Thyroid gland (tissue), 4 donors: ENCODE measurements at regions not wholly inside any gene's neighbourhood (a gene's known extent, or its start where the extent isn't known, plus 50 kb on each side); places are given as distances from the start of the nearest gene placed in this dataset.

ENCODE experiments used
- DNase-seq, 2 donors: peaks; one replicate each; pipeline ENCODE4 v3.0.0-alpha.2; 2019
- H3K27ac ChIP-seq, 3 donors: fragments of 200-600 bp; sonication (generic); 1 replicate in 2 of 3; 2 replicates in 1 of 3; pipeline ENCODE4 v1.5.1; 2016 to 2019; ENCODE audit warnings: mild to moderate bottlenecking in 1 of 3, moderate library complexity in 1 of 3
- H3K27me3 ChIP-seq: fragments of 200-600 bp; sonication (generic); one replicate; pipeline ENCODE4 v1.5.1; 2019
- H3K36me3 ChIP-seq, 2 donors: fragments of 200-600 bp; sonication (generic); one replicate each; pipeline ENCODE4 v1.5.1; 2016 to 2019
- H3K4me1 ChIP-seq, 2 donors: fragments of 200-600 bp; sonication (generic); one replicate each; pipeline ENCODE4 v1.5.1; 2017 to 2019
- H3K4me3 ChIP-seq, 3 donors: fragments of 200-600 bp; sonication (generic); replicated peaks in 1 of 3; 1 replicate in 2 of 3; 2 replicates in 1 of 3; pipeline ENCODE4 v1.5.1; 2016; ENCODE audit warnings: mild to moderate bottlenecking in 1 of 3
- H3K9me3 ChIP-seq: fragments of 200-600 bp; sonication (generic); one replicate; pipeline ENCODE4 v1.5.1; 2017
- POLR2A ChIP-seq, 2 donors: fragments of 450-650 bp; IDR thresholded peaks; one replicate each; pipeline ENCODE4 v1.6.1; 2017; ENCODE audit warnings: antibody characterized with exemption in 2 of 2, mild to moderate bottlenecking in 2 of 2, moderate library complexity in 1 of 2
- WGBS, 2 donors: methylation state at CpG; one replicate each; pipeline ENCODE4 v1.1.5; 2017; 5-methylcytosine and 5-hydroxymethylcytosine counted together
- intact Hi-C: fragments of 100-400 bp; cut with DNase I; formaldehyde crosslinking; loops from one replicate; pipeline ENCODE4 v1.15.1; 2023
- TF ChIP-seq, protein P1 (sequence below), 6 experiments: fragments of 200-600 bp in 3 of 6; fragments of 450-650 bp in 3 of 6; sonication (generic) in 3 of 6; IDR thresholded peaks; one replicate each; pipeline ENCODE4 v1.5.1; 2016 to 2019; ENCODE audit warnings: antibody characterized with exemption in 6 of 6, mild to moderate bottlenecking in 2 of 6, inconsistent platforms in 1 of 6, moderate library complexity in 1 of 6

DNA sequence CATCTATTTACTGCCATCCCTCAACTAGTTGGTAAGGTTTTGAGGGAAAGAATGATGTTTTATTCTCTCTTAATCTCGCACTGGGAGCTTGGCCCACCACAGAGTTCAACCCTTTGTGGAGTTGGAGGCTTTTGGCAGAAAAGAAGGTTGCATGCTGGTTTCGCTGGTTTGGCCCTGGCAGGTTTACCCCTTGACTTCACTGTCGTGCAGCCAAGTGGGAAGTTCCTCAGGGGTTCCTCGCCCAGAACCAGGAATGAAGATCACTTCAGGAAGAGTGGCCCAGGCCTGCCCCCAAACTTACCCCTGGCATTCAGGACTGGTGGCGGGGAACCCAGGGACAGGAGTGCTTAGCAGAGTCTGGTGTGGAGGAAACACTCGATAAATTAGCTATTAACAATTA, 103.1 kb upstream of the LYZL2 start:
- H3K9me3 ChIP-seq: no peaks in the 10 kb centered on the region
- 84 to 87% methylated on average over 6 of the region's 6 CpGs for WGBS, 2 donors
- H3K36me3 ChIP-seq: no peaks in the 10 kb centered on the region
- DNase-seq: no peak
- intact Hi-C loops: no loop called here
- H3K27ac ChIP-seq: no peak overlapping the region
- no peaks in the 10 kb centered on the region for H3K4me1 ChIP-seq
- H3K27me3 ChIP-seq: no peaks in the 10 kb centered on the region
- H3K4me3 ChIP-seq: no peak overlapping the region
- TF ChIP-seq, protein P1, sequence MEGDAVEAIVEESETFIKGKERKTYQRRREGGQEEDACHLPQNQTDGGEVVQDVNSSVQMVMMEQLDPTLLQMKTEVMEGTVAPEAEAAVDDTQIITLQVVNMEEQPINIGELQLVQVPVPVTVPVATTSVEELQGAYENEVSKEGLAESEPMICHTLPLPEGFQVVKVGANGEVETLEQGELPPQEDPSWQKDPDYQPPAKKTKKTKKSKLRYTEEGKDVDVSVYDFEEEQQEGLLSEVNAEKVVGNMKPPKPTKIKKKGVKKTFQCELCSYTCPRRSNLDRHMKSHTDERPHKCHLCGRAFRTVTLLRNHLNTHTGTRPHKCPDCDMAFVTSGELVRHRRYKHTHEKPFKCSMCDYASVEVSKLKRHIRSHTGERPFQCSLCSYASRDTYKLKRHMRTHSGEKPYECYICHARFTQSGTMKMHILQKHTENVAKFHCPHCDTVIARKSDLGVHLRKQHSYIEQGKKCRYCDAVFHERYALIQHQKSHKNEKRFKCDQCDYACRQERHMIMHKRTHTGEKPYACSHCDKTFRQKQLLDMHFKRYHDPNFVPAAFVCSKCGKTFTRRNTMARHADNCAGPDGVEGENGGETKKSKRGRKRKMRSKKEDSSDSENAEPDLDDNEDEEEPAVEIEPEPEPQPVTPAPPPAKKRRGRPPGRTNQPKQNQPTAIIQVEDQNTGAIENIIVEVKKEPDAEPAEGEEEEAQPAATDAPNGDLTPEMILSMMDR (IDR thresholded peaks at IDR 0.05): no peak
- no peak for TF ChIP-seq POLR2A (IDR thresholded peaks at IDR 0.05)

DNA sequence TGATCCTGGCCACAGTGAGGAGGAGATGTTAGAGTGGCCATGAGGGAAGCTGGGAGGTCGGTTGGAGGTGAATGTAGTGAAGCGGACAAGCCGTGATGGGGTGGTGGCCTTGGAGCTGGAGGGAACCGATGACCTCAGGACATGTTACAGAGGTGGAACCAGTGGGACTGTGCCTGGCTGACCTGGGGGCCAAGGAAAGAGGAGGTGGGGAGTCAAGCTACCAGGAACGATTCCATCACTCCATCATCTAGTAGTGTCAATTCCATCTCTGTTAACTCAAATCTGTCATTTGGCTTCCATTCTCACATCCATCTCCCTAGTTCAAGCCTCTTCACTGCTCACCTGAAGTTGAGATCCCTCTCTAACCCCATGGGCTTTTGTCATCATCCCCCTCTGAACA, 102.4 kb upstream of the LYZL2 start:
- no peaks in the 10 kb centered on the region for H3K9me3 ChIP-seq
- H3K4me1 ChIP-seq: no peaks in the 10 kb centered on the region
- TF ChIP-seq POLR2A (IDR thresholded peaks at IDR 0.05): no peak
- TF ChIP-seq, protein P1 (IDR thresholded peaks at IDR 0.05): no peak
- H3K36me3 ChIP-seq: no peaks in the 10 kb centered on the region
- H3K27ac ChIP-seq: no peak overlapping the region
- H3K4me3 ChIP-seq: no peak overlapping the region
- whole genome bisulfite sequencing, 2 donors: 96 to 97% methylated on average over 5 of the region's 5 CpGs
- intact Hi-C loops: no loop called here
- no peaks in the 10 kb centered on the region for H3K27me3 ChIP-seq
- no peak for DNase-seq

DNA sequence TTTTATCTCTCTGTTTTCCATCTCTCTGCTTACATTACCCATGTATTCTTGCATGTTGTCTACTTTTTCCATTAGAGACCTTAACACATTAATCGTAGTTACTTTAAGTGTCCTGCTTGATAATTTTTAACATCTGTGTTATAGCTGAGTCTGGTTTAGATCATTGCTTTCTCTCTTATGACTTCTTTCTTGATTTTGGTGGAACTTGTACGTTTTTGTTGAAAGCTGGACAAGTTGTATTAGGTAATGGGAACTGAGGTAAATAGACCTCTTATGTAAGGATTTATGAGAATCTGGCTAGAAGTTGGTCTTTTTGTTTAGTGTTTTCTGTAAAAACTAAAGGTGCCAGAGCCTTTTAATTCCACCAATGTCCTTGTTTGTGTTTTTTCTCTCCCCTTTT, 100.8 kb upstream of the LYZL2 start:
- WGBS, 2 donors: 84 to 85% methylated on average over 2 of the region's 2 CpGs
- Histone ChIP-seq H3K27ac (no peak overlapping the region), H3K9me3 (no peaks in the 10 kb centered on the region), H3K4me1 (no peaks in the 10 kb centered on the region), H3K36me3 (no peaks in the 10 kb centered on the region), H3K4me3 (no peak overlapping the region), H3K27me3 (no peaks in the 10 kb centered on the region)
- TF ChIP-seq, protein P1 (IDR thresholded peaks at IDR 0.05): no peak
- no peak for TF ChIP-seq POLR2A (IDR thresholded peaks at IDR 0.05)
- intact Hi-C loops: no loop called here
- DNase-seq: no peak

DNA sequence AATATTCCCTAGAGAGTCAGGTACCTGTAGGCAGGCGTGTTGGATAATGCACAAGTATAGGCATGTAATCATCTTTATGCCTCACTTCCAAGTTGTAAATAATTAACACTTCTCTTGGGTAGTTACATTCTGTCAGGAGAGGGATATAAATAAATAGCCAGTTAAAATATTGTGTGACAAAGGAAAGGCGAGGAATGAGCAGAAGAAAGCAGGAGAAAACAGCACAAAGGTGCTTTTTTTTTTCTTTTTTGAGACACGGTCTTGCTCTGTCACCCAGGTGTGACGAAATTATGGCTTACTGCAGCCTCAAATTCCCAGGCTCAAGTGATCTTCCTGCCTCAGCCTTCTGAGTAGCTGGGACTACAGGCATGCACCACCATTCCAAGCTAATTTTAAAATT, 99.2 kb upstream of the LYZL2 start:
- Histone ChIP-seq H3K27me3 (no peaks in the 10 kb centered on the region), H3K27ac (no peak overlapping the region), H3K36me3 (no peaks in the 10 kb centered on the region), H3K4me3 (no peak overlapping the region), H3K4me1 (no peaks in the 10 kb centered on the region), H3K9me3 (no peaks in the 10 kb centered on the region)
- 56 to 62% methylated on average over 4 of the region's 4 CpGs for WGBS, 2 donors
- TF ChIP-seq, protein P1 (IDR thresholded peaks at IDR 0.05): no peak
- no peak for TF ChIP-seq POLR2A (IDR thresholded peaks at IDR 0.05)
- DNase-seq: no peak
- intact Hi-C loops: loop anchor here (10.0 kb wide), 1 partner anchor 736 kb away; no protein-coding TSS in a partner anchor

DNA sequence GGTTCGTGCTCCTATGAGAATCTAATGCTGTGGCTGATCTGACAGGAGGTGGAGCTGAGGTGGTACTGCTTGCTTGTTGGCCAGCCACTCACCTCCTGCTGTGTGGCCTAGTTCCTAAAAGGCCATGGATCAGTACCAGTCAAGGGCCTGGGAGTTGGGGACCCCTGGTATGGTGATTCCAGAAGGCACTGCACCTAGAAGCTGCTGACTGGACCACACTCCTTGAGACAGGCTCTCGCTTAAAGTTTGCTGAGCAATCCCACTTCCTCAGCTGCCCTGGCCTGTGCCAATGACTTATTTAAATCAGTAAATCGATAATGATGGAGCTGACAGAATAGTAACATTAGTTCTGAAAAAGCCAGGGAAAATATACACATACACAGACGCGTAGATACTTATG, 98.6 kb upstream of the LYZL2 start:
- no peak for DNase-seq
- H3K27ac ChIP-seq: no peak overlapping the region
- H3K27me3 ChIP-seq: no peaks in the 10 kb centered on the region
- intact Hi-C loops: loop anchor here (10.0 kb wide), 1 partner anchor 737 kb away; no protein-coding TSS in a partner anchor
- TF ChIP-seq, protein P1 (IDR thresholded peaks at IDR 0.05): no peak
- TF ChIP-seq POLR2A (IDR thresholded peaks at IDR 0.05): no peak
- no peaks in the 10 kb centered on the region for H3K4me1 ChIP-seq
- WGBS, 2 donors: 94 to 97% methylated on average over 5 of the region's 5 CpGs
- H3K9me3 ChIP-seq: no peaks in the 10 kb centered on the region
- H3K4me3 ChIP-seq: no peak overlapping the region
- no peaks in the 10 kb centered on the region for H3K36me3 ChIP-seq
